ENCODE measurements at regions not wholly inside any gene's neighbourhood (a gene's known extent, or its start where the extent isn't known, plus 50 kb on each side); places are given as distances from the start of the nearest gene placed in this dataset.

- 69 to 83% (median 78%) methylated on average over 2 of the region's 2 CpGs for WGBS, 5 donors
- no peaks in the 10 kb centered on the region for H3K36me3 ChIP-seq
- no peak for DNase-seq
Observed at GRCh38 chr6:87766211-87766610, 64.2 kb upstream of the AKIRIN2 start.

GRCh38 chr6:87763901-87764300, 61.9 kb upstream of the AKIRIN2 start:
- Histone ChIP-seq H3K9me3 (no peaks in the 10 kb centered on the region), H3K27me3 (no peaks in the 10 kb centered on the region), H3K36me3 (no peaks in the 10 kb centered on the region), H3K27ac (no peak overlapping the region), H3K4me1 (no peaks in the 10 kb centered on the region), H3K4me3 (no peak overlapping the region)
- no peak for DNase-seq
- 83 to 89% (median 89%) methylated on average over 4 of the region's 4 CpGs for WGBS, 5 donors
- intact Hi-C loops (cut with DNase I; ENCODE audit: low total_unique reads): no loop called here
- TF ChIP-seq POLR2A (IDR thresholded peaks at IDR 0.05): no peak
- TF ChIP-seq POLR2AphosphoS5 (IDR thresholded peaks at IDR 0.05): no peak

More at GRCh38 chr6:87766211-87766610, 64.2 kb upstream of the AKIRIN2 start:
- Histone ChIP-seq H3K4me3 (no peak overlapping the region), H3K27me3 (no peaks in the 10 kb centered on the region), H3K9me3 (no peaks in the 10 kb centered on the region), H3K4me1 (no peaks in the 10 kb centered on the region), H3K27ac (no peak overlapping the region)
- intact Hi-C loops (cut with DNase I; ENCODE audit: low total_unique reads): no loop called here
- TF ChIP-seq CTCF (IDR thresholded peaks at IDR 0.05) (no peak), POLR2A (IDR thresholded peaks at IDR 0.05) (no peak), EP300 (IDR thresholded peaks at IDR 0.05) (no peak), POLR2AphosphoS5 (IDR thresholded peaks at IDR 0.05) (no peak)

GRCh38 chr6:87763276-87763675, 61.2 kb upstream of the AKIRIN2 start:
- intact Hi-C loops (cut with DNase I; ENCODE audit: low total_unique reads): no loop called here

GRCh38 chr6:87762116-87762515, 60.1 kb upstream of the AKIRIN2 start:
- Histone ChIP-seq H3K27me3 (no peaks in the 10 kb centered on the region), H3K4me1 (no peaks in the 10 kb centered on the region), H3K9me3 (no peaks in the 10 kb centered on the region), H3K27ac (no peak overlapping the region), H3K36me3 (no peaks in the 10 kb centered on the region), H3K4me3 (no peak overlapping the region)
- no peak for DNase-seq
- intact Hi-C loops (cut with DNase I; ENCODE audit: low total_unique reads): no loop called here
- TF ChIP-seq CTCF (IDR thresholded peaks at IDR 0.05) (no peak), EP300 (IDR thresholded peaks at IDR 0.05) (no peak), POLR2A (IDR thresholded peaks at IDR 0.05) (no peak), POLR2AphosphoS5 (IDR thresholded peaks at IDR 0.05) (no peak)
- WGBS, 5 donors: 46 to 69% (median 54%) methylated on average over 3 of the region's 3 CpGs

More at GRCh38 chr6:87763276-87763675, 61.2 kb upstream of the AKIRIN2 start:
- H3K4me1 ChIP-seq: no peaks in the 10 kb centered on the region
- no peak overlapping the region for H3K4me3 ChIP-seq
- H3K36me3 ChIP-seq: no peaks in the 10 kb centered on the region
- H3K9me3 ChIP-seq: no peaks in the 10 kb centered on the region
- WGBS, 5 donors: 87 to 98% (median 96%) methylated on average over 2 of the region's 2 CpGs
- TF ChIP-seq POLR2A (IDR thresholded peaks at IDR 0.05): no peak
- TF ChIP-seq CTCF (IDR thresholded peaks at IDR 0.05): no peak
- TF ChIP-seq EP300 (IDR thresholded peaks at IDR 0.05): no peak
- TF ChIP-seq POLR2AphosphoS5 (IDR thresholded peaks at IDR 0.05): no peak
- no peak overlapping the region for H3K27ac ChIP-seq
- H3K27me3 ChIP-seq: no peaks in the 10 kb centered on the region
- no peak for DNase-seq

- 86 to 96% (median 91%) methylated on average over 3 of the region's 3 CpGs for WGBS, 5 donors
- no peak for TF ChIP-seq CTCF (IDR thresholded peaks at IDR 0.05)
Observed at GRCh38 chr6:87757792-87758191, 55.8 kb upstream of the AKIRIN2 start.

More at GRCh38 chr6:87757792-87758191, 55.8 kb upstream of the AKIRIN2 start:
- Histone ChIP-seq H3K9me3 (no peaks in the 10 kb centered on the region), H3K36me3 (no peaks in the 10 kb centered on the region), H3K27me3 (no peaks in the 10 kb centered on the region), H3K4me1 (no peaks in the 10 kb centered on the region), H3K27ac (no peak overlapping the region), H3K4me3 (no peak overlapping the region)
- DNase-seq: no peak
- intact Hi-C loops (cut with DNase I; ENCODE audit: low total_unique reads): no loop called here
